ENCODE measurements at regions not wholly inside any gene's neighbourhood (a gene's known extent, or its start where the extent isn't known, plus 50 kb on each side); places are given as distances from the start of the nearest gene placed in this dataset.
A peak's percentile ranks its signal among the peaks of the same experiment; 100 is the strongest.

- no peak overlapping the region for H3K4me3 ChIP-seq (ENCODE audit: low read depth in 1 of 3, low read length in 3 of 3)
- no peaks in the 10 kb centered on the region for H3K27me3 ChIP-seq (ENCODE audit: control insufficient read depth in 4 of 4, insufficient read depth in 4 of 4, low read length in 3 of 4)
- H3K9ac ChIP-seq (ENCODE audit: low read depth in 1 of 2, low read length in 2 of 2) = peak overlapping the region in 1 of 2 donors; percentile 68
- TF ChIP-seq MAX (IDR thresholded peaks at IDR 0.05) (no peak), ZBTB33 (IDR thresholded peaks at IDR 0.05) (no peak), YY1 (IDR thresholded peaks at IDR 0.05) (no peak), RAD21 (IDR thresholded peaks at IDR 0.05) (no peak), TAF1 (conservative IDR thresholded peaks at IDR 0.05) (no peak), NR2F2 (IDR thresholded peaks at IDR 0.05) (no peak), FOXA1 (IDR thresholded peaks at IDR 0.05) (no peak), CTCF (IDR thresholded peaks at IDR 0.05; ENCODE audit: low read depth, low read length, missing input control) (no peak), JUND (IDR thresholded peaks at IDR 0.05) (no peak), SP1 (IDR thresholded peaks at IDR 0.05) (no peak), HNF4A (conservative IDR thresholded peaks at IDR 0.05) (no peak), FOXA2 (IDR thresholded peaks at IDR 0.05) (no peak), REST (IDR thresholded peaks at IDR 0.05) (no peak), HNF4G (IDR thresholded peaks at IDR 0.05) (no peak), ATF3 (IDR thresholded peaks at IDR 0.05) (no peak), GABPA (IDR thresholded peaks at IDR 0.05 in 1 of 2, conservative IDR thresholded peaks at IDR 0.05 in 1 of 2) (no peak)
- peaks cover 0 to 10% (median under 1%) of the 10 kb centered on the region in 4 donors for H3K4me1 ChIP-seq (ENCODE audit: control insufficient read depth in 4 of 4, insufficient read depth in 4 of 4, low read length in 3 of 4)
- no peaks in the 10 kb centered on the region for H3K9me3 ChIP-seq (ENCODE audit: control insufficient read depth in 4 of 4, low read length in 3 of 4)
- H3K27ac ChIP-seq (ENCODE audit: low read depth in 1 of 2, low read length in 2 of 2) = peak overlapping the region; percentile 59 to 75
- 39% methylated on average over 2 of the region's 2 CpGs for WGBS
- no peak for DNase-seq (ENCODE audit: low spot score)
- H3K36me3 ChIP-seq (ENCODE audit: control insufficient read depth in 4 of 4, insufficient read depth in 3 of 4, low read depth in 1 of 4, low read length in 3 of 4) = no peaks in the 10 kb centered on the region
Observed at GRCh38 chr20:53764415-53764800, 170.8 kb upstream of the ZNF217 start.

All from liver (tissue), 8 donors.